ENCODE measurements at regions not wholly inside any gene's neighbourhood (a gene's known extent, or its start where the extent isn't known, plus 50 kb on each side); places are given as distances from the start of the nearest gene placed in this dataset.

- Histone ChIP-seq H3K4me1 (ENCODE audit: control insufficient read depth, insufficient read depth, low read length) (peaks cover 3% of the 10 kb centered on the region; the same call in 1 of the 2 replicates), H3K36me3 (ENCODE audit: control insufficient read depth, insufficient read depth, low read length) (no peaks in the 10 kb centered on the region), H3K27me3 (ENCODE audit: control insufficient read depth, insufficient read depth, low read length) (no peaks in the 10 kb centered on the region), H3K4me3 (ENCODE audit: low read depth, low read length) (no peak overlapping the region), H3K9ac (ENCODE audit: low read depth, low read length) (no peak overlapping the region), H3K27ac (ENCODE audit: low read depth, low read length) (no peak overlapping the region), H3K9me3 (ENCODE audit: control insufficient read depth, insufficient read depth, low read length) (no peaks in the 10 kb centered on the region)
Observed at GRCh38 chr2:20513946-20514345, 67.1 kb downstream of the RHOB start.

GRCh38 chr2:20514596-20515269, 67.9 kb downstream of the RHOB start:
- H3K27ac ChIP-seq (ENCODE audit: low read depth, low read length) = no peak overlapping the region
- no peaks in the 10 kb centered on the region for H3K27me3 ChIP-seq (ENCODE audit: control insufficient read depth, insufficient read depth, low read length)
- H3K4me1 ChIP-seq (ENCODE audit: control insufficient read depth, insufficient read depth, low read length) = peaks cover 3% of the 10 kb centered on the region; the same call in 1 of the 2 replicates
- H3K4me3 ChIP-seq (ENCODE audit: low read depth, low read length) = no peak overlapping the region
- no peaks in the 10 kb centered on the region for H3K36me3 ChIP-seq (ENCODE audit: control insufficient read depth, insufficient read depth, low read length)
- no peak overlapping the region for H3K9ac ChIP-seq (ENCODE audit: low read depth, low read length)
- no peaks in the 10 kb centered on the region for H3K9me3 ChIP-seq (ENCODE audit: control insufficient read depth, insufficient read depth, low read length)

GRCh38 chr2:20515290-20516220, 68.7 kb downstream of the RHOB start:
- Histone ChIP-seq H3K4me3 (ENCODE audit: low read depth, low read length) (no peak overlapping the region), H3K36me3 (ENCODE audit: control insufficient read depth, insufficient read depth, low read length) (no peaks in the 10 kb centered on the region), H3K9me3 (ENCODE audit: control insufficient read depth, insufficient read depth, low read length) (no peaks in the 10 kb centered on the region), H3K4me1 (ENCODE audit: control insufficient read depth, insufficient read depth, low read length) (no peaks in the 10 kb centered on the region; the same call in 1 of the 2 replicates), H3K27ac (ENCODE audit: low read depth, low read length) (no peak overlapping the region), H3K9ac (ENCODE audit: low read depth, low read length) (no peak overlapping the region), H3K27me3 (ENCODE audit: control insufficient read depth, insufficient read depth, low read length) (no peaks in the 10 kb centered on the region)

DNA sequence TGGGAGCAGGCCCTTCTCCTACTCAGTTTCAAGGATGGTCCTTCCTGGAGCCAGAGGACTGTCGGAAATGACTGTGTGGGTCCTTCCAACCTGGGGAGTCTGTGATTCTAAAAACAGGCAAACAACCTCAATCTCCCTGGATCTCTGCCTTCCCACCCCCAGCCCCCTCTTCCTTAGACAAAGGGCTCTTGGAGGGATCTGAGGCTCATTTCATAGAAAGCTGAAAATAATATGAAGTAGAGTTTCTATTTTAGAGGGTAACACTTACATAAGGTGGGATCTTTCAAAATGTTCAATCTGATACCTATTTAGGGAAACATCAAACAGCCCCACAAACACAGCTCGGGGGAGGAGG, 69.4 kb downstream of the RHOB start:
- no peak overlapping the region for H3K9ac ChIP-seq (ENCODE audit: low read depth, low read length)
- H3K27ac ChIP-seq (ENCODE audit: low read depth, low read length) = no peak overlapping the region
- H3K36me3 ChIP-seq (ENCODE audit: control insufficient read depth, insufficient read depth, low read length) = no peaks in the 10 kb centered on the region
- no peaks in the 10 kb centered on the region for H3K27me3 ChIP-seq (ENCODE audit: control insufficient read depth, insufficient read depth, low read length)
- H3K9me3 ChIP-seq (ENCODE audit: control insufficient read depth, insufficient read depth, low read length) = no peaks in the 10 kb centered on the region
- H3K4me3 ChIP-seq (ENCODE audit: low read depth, low read length) = no peak overlapping the region
- no peaks in the 10 kb centered on the region for H3K4me1 ChIP-seq (ENCODE audit: control insufficient read depth, insufficient read depth, low read length)

DNA sequence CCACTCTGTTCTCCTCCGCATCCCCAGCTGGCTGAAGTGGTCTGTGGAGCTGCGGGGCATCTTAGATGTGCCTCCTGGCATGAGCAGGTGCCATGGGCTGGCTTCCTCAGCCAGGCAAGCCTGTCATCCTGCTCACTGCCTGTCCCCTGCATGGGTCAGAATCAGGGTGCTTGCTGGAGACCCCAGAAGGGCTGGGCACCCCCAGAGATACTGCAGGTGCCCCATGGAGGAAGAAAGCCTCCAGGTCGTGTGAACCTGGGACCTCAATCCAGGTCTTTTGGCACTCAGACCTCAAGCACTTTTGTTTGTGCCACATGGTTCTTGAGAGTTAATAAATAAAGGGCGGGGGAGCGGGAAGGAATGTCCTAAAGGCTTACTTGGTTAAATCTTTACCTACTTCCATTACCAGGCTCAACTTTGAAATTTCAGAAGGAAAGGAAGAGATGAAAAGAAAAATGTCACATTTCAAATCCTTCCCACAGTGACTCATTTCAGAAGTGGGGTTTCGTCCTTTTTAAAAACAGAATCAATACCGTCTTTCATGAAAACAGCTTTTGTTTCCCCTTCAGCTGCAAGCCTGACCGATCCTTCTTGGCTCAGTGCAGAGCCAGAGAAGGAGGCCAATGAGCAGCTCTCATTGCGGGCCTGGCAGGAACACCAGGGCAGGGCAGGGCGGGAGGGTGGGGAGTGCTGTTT, 69.9 kb downstream of the RHOB start:
- Histone ChIP-seq H3K4me3 (ENCODE audit: low read depth, low read length) (no peak overlapping the region), H3K36me3 (ENCODE audit: control insufficient read depth, insufficient read depth, low read length) (no peaks in the 10 kb centered on the region), H3K9me3 (ENCODE audit: control insufficient read depth, insufficient read depth, low read length) (no peaks in the 10 kb centered on the region), H3K27ac (ENCODE audit: low read depth, low read length) (no peak overlapping the region), H3K9ac (ENCODE audit: low read depth, low read length) (no peak overlapping the region), H3K4me1 (ENCODE audit: control insufficient read depth, insufficient read depth, low read length) (no peaks in the 10 kb centered on the region), H3K27me3 (ENCODE audit: control insufficient read depth, insufficient read depth, low read length) (no peaks in the 10 kb centered on the region)

DNA sequence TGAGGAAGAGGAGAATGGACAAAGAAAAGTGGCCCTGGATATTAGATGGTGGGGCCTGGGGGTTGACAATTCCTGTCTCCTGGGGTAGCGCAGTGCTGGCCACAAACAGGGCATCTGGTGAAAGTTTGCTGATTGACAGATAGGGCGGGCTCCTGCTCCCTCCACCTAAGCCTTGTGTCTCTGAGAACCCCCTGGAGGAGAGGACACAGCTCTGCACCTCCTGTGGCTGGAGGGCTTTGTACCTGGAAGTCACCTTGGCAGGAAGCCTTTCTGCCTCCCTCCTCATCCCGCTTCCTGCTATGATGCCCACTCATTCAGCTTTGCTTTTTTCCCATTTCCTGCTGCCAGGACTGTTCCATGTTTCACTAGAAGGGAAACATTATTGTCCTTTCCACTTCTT, 72.4 kb downstream of the RHOB start:
- H3K4me3 ChIP-seq (ENCODE audit: low read depth, low read length) = no peak overlapping the region
- no peaks in the 10 kb centered on the region for H3K9me3 ChIP-seq (ENCODE audit: control insufficient read depth, insufficient read depth, low read length)
- H3K36me3 ChIP-seq (ENCODE audit: control insufficient read depth, insufficient read depth, low read length) = no peaks in the 10 kb centered on the region
- no peaks in the 10 kb centered on the region for H3K4me1 ChIP-seq (ENCODE audit: control insufficient read depth, insufficient read depth, low read length)
- H3K27me3 ChIP-seq (ENCODE audit: control insufficient read depth, insufficient read depth, low read length) = no peaks in the 10 kb centered on the region
- H3K27ac ChIP-seq (ENCODE audit: low read depth, low read length) = no peak overlapping the region
- no peak overlapping the region for H3K9ac ChIP-seq (ENCODE audit: low read depth, low read length)

- Histone ChIP-seq H3K27me3 (ENCODE audit: control insufficient read depth, insufficient read depth, low read length) (no peaks in the 10 kb centered on the region), H3K4me3 (ENCODE audit: low read depth, low read length) (no peak overlapping the region), H3K9me3 (ENCODE audit: control insufficient read depth, insufficient read depth, low read length) (no peaks in the 10 kb centered on the region), H3K27ac (ENCODE audit: low read depth, low read length) (no peak overlapping the region), H3K4me1 (ENCODE audit: control insufficient read depth, insufficient read depth, low read length) (no peaks in the 10 kb centered on the region), H3K36me3 (ENCODE audit: control insufficient read depth, insufficient read depth, low read length) (no peaks in the 10 kb centered on the region), H3K9ac (ENCODE audit: low read depth, low read length) (no peak overlapping the region)
Observed at GRCh38 chr2:20520128-20520527, 73.3 kb downstream of the RHOB start.

DNA sequence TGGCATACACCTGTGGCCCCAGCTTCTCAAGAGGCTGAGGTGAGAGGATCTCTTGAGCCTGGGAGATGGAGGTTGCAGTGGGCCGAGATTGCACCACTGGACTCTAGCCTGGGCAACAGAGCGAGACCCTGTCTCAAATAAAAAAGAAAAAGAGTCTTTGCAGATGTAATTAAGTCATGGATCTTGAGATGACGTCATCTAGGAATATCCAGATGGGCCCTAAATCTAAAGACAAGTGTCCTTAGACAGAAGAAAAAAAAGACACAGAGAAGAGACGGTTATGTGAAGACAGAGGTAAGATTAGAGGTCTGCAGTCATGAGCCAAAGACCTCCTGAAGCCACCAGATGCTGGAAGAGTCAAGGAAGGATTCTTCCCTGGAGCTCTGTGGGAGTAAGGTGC, 74.3 kb downstream of the RHOB start:
- no peaks in the 10 kb centered on the region for H3K27me3 ChIP-seq (ENCODE audit: control insufficient read depth, insufficient read depth, low read length)
- H3K4me1 ChIP-seq (ENCODE audit: control insufficient read depth, insufficient read depth, low read length) = no peaks in the 10 kb centered on the region
- no peak overlapping the region for H3K4me3 ChIP-seq (ENCODE audit: low read depth, low read length)
- H3K9ac ChIP-seq (ENCODE audit: low read depth, low read length) = no peak overlapping the region
- no peaks in the 10 kb centered on the region for H3K36me3 ChIP-seq (ENCODE audit: control insufficient read depth, insufficient read depth, low read length)
- H3K9me3 ChIP-seq (ENCODE audit: control insufficient read depth, insufficient read depth, low read length) = no peaks in the 10 kb centered on the region
- H3K27ac ChIP-seq (ENCODE audit: low read depth, low read length) = no peak overlapping the region

GRCh38 chr2:20521682-20522189, 74.9 kb downstream of the RHOB start:
- Histone ChIP-seq H3K9me3 (ENCODE audit: control insufficient read depth, insufficient read depth, low read length) (no peaks in the 10 kb centered on the region), H3K27ac (ENCODE audit: low read depth, low read length) (no peak overlapping the region), H3K4me1 (ENCODE audit: control insufficient read depth, insufficient read depth, low read length) (no peaks in the 10 kb centered on the region), H3K27me3 (ENCODE audit: control insufficient read depth, insufficient read depth, low read length) (no peaks in the 10 kb centered on the region), H3K9ac (ENCODE audit: low read depth, low read length) (no peak overlapping the region), H3K36me3 (ENCODE audit: control insufficient read depth, insufficient read depth, low read length) (no peaks in the 10 kb centered on the region), H3K4me3 (ENCODE audit: low read depth, low read length) (no peak overlapping the region)

GRCh38 chr2:20523073-20523798, 76.4 kb downstream of the RHOB start:
- no peak overlapping the region for H3K9ac ChIP-seq (ENCODE audit: low read depth, low read length)

More at GRCh38 chr2:20523073-20523798, 76.4 kb downstream of the RHOB start:
- no peaks in the 10 kb centered on the region for H3K4me1 ChIP-seq (ENCODE audit: control insufficient read depth, insufficient read depth, low read length)
- no peaks in the 10 kb centered on the region for H3K27me3 ChIP-seq (ENCODE audit: control insufficient read depth, insufficient read depth, low read length)
- no peaks in the 10 kb centered on the region for H3K9me3 ChIP-seq (ENCODE audit: control insufficient read depth, insufficient read depth, low read length)
- H3K4me3 ChIP-seq (ENCODE audit: low read depth, low read length) = no peak overlapping the region
- H3K36me3 ChIP-seq (ENCODE audit: control insufficient read depth, insufficient read depth, low read length) = no peaks in the 10 kb centered on the region
- H3K27ac ChIP-seq (ENCODE audit: low read depth, low read length) = no peak overlapping the region
